Uterus (tissue), 3 donors: ENCODE measurements at regions not wholly inside any gene's neighbourhood (a gene's known extent, or its start where the extent isn't known, plus 50 kb on each side); places are given as distances from the start of the nearest gene placed in this dataset.
"Not testable (repeated sequence)": the region's sequence is repeated elsewhere in the genome, so short reads cannot be mapped to it uniquely, and the experiment has no call there.

Source experiments
- DNase-seq, 2 donors: peaks; one replicate each; pipeline ENCODE4 v3.0.0-alpha.2; 2019 to 2020
- H3K27ac ChIP-seq, 2 donors: fragments of 200-600 bp; sonication (generic); 1 replicate in 1 of 2; 2 replicates in 1 of 2; pipeline ENCODE4 v1.5.1; 2016 to 2018
- H3K27me3 ChIP-seq, 2 donors: fragments of 200-600 bp; sonication (generic); one replicate each; pipeline ENCODE4 v1.5.1; 2018 to 2019; ENCODE audit warnings: control low read depth in 1 of 2
- H3K36me3 ChIP-seq, 2 donors: fragments of 200-600 bp; sonication (generic); one replicate each; pipeline ENCODE4 v1.5.1; 2019; ENCODE audit warnings: control low read depth in 1 of 2
- H3K4me1 ChIP-seq, 2 donors: fragments of 200-600 bp; sonication (generic); one replicate each; pipeline ENCODE4 v1.5.1; 2018 to 2019; ENCODE audit warnings: control low read depth in 1 of 2
- H3K4me3 ChIP-seq, 2 donors: fragments of 200-600 bp; sonication (generic); 1 replicate in 1 of 2; 2 replicates in 1 of 2; pipeline ENCODE4 v1.5.1; 2018 to 2019; ENCODE audit warnings: mild to moderate bottlenecking in 1 of 2
- H3K9me3 ChIP-seq, 2 donors: fragments of 200-600 bp; sonication (generic); one replicate each; pipeline ENCODE4 v1.5.1; 2019; ENCODE audit warnings: control low read depth in 1 of 2
- POLR2A ChIP-seq, 2 donors: fragments of 450-650 bp; IDR thresholded peaks; one replicate each; pipeline ENCODE4 v1.6.1; 2016; ENCODE audit warnings: antibody characterized with exemption in 2 of 2, mild to moderate bottlenecking in 1 of 2, moderate library complexity in 1 of 2
- intact Hi-C: fragments of 100-400 bp; cut with DNase I; formaldehyde crosslinking; loops from one replicate; pipeline ENCODE4 v1.15.1; 2023; ENCODE audit warnings: low total_unique reads
- TF ChIP-seq, protein P1 (sequence below), 4 experiments: fragments of 200-600 bp in 2 of 4; fragments of 450-650 bp in 2 of 4; sonication (generic) in 2 of 4; IDR thresholded peaks; one replicate each; pipeline ENCODE4 v1.5.1; 2016 to 2019; ENCODE audit warnings: antibody characterized with exemption in 4 of 4, mild to moderate bottlenecking in 2 of 4, moderate library complexity in 1 of 4
- donor health status: DM: yes; HTN: yes; CAD: no.

GRCh38 chr6:167670938-167671338 lies 155.8 kb upstream of the AFDN start:
- H3K36me3 ChIP-seq: no peaks in the 10 kb centered on the region
- H3K9me3 ChIP-seq: no peaks in the 10 kb centered on the region
- H3K4me1 ChIP-seq: no peaks in the 10 kb centered on the region
- no peak for DNase-seq
- H3K4me3 ChIP-seq: no peak overlapping the region
- H3K27ac ChIP-seq: no peak overlapping the region
- TF ChIP-seq, protein P1, sequence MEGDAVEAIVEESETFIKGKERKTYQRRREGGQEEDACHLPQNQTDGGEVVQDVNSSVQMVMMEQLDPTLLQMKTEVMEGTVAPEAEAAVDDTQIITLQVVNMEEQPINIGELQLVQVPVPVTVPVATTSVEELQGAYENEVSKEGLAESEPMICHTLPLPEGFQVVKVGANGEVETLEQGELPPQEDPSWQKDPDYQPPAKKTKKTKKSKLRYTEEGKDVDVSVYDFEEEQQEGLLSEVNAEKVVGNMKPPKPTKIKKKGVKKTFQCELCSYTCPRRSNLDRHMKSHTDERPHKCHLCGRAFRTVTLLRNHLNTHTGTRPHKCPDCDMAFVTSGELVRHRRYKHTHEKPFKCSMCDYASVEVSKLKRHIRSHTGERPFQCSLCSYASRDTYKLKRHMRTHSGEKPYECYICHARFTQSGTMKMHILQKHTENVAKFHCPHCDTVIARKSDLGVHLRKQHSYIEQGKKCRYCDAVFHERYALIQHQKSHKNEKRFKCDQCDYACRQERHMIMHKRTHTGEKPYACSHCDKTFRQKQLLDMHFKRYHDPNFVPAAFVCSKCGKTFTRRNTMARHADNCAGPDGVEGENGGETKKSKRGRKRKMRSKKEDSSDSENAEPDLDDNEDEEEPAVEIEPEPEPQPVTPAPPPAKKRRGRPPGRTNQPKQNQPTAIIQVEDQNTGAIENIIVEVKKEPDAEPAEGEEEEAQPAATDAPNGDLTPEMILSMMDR (IDR thresholded peaks at IDR 0.05): no peak
- TF ChIP-seq POLR2A (IDR thresholded peaks at IDR 0.05): no peak
- no peaks in the 10 kb centered on the region for H3K27me3 ChIP-seq
- intact Hi-C loops: no loop called here

DNA sequence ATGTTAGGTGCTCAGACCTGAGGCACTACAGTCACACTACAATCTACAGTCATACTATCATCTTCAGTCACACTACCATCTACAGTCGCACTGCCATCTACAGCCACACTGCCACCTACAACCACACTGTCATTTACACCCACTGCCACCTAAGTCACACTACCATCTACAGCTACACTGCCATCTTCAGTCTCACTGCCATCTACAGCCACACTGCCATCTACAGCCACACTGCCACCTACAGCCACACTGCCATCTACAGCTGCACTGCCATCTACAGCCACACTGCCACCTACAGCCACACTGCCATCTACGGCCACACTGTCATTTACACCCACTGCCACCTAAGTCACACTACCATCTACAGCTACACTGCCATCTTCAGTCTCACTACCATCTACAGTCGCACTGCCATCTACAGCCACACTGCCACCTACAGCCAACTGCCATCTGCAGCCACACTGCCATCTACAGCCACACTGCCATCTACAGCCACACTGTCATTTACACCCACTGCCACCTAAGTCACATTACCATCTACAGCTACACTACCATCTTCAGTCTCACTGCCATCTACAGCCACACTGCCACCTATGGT lies 155.2 kb upstream of the AFDN start:
- H3K27me3 ChIP-seq, H3K9me3 ChIP-seq, H3K4me3 ChIP-seq, DNase-seq, intact Hi-C loops, H3K36me3 ChIP-seq, H3K27ac ChIP-seq, H3K4me1 ChIP-seq: not testable (repeated sequence)

DNA sequence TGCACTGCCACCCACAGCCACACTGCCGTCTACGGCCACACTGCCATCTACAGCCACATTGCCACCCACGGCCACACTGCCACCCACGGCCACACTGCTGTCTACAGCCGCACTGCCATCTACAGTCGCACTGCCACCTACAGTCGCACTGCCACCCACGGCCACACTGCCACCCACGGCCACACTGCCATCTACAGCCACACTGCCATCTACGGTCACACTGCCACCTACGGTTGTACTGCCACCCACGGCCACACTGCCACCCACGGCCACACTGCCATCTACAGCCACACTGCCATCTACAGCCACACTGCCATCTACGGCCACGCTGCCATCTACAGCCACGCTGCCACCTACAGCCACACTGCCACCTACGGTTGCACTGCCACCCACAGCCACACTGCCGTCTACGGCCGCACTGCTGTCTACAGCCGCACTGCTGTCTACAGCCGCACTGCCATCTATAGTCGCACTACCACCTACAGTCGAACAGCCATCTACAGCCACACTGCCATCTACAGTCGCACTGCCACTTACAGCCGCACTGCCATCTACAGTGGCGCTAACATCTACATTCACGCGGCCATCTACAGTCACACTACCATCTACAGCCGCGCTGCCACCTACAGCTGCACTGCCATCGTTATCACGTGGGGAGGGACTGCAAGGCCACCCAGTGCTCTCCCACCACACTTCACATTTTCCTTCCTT lies 154.6 kb upstream of the AFDN start:
- intact Hi-C loops: no loop called here
- TF ChIP-seq POLR2A (IDR thresholded peaks at IDR 0.05): no peak
- TF ChIP-seq, protein P1 (IDR thresholded peaks at IDR 0.05): no peak
- H3K4me3 ChIP-seq: no peak overlapping the region
- DNase-seq: no peak
- H3K9me3 ChIP-seq: no peaks in the 10 kb centered on the region
- no peaks in the 10 kb centered on the region for H3K4me1 ChIP-seq
- H3K27ac ChIP-seq: no peak overlapping the region
- no peaks in the 10 kb centered on the region for H3K27me3 ChIP-seq
- no peaks in the 10 kb centered on the region for H3K36me3 ChIP-seq

DNA sequence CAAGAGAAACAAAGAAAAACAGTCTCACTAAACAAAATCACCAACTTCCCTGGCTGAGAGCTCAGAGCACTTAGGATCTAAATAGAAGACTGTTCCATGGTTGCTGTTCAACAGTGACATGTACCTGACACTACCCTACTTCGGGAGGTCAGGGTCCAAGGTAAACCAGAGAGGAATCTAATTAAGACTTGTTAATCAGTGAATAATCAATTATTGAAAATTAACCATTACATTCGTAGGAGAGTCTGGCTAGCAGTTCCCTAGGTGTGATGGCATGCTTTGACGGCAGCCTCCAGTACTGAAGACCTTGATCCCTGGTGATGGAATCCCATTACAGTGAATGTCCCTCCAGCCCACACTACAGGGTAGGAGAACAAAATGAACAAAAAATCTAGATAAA lies 154.0 kb upstream of the AFDN start:
- Histone ChIP-seq H3K27me3 (no peaks in the 10 kb centered on the region), H3K36me3 (no peaks in the 10 kb centered on the region), H3K9me3 (no peaks in the 10 kb centered on the region), H3K4me3 (no peak overlapping the region), H3K27ac (no peak overlapping the region), H3K4me1 (no peaks in the 10 kb centered on the region)
- DNase-seq: no peak
- TF ChIP-seq POLR2A (IDR thresholded peaks at IDR 0.05): no peak
- TF ChIP-seq, protein P1 (IDR thresholded peaks at IDR 0.05): no peak
- intact Hi-C loops: no loop called here

DNA sequence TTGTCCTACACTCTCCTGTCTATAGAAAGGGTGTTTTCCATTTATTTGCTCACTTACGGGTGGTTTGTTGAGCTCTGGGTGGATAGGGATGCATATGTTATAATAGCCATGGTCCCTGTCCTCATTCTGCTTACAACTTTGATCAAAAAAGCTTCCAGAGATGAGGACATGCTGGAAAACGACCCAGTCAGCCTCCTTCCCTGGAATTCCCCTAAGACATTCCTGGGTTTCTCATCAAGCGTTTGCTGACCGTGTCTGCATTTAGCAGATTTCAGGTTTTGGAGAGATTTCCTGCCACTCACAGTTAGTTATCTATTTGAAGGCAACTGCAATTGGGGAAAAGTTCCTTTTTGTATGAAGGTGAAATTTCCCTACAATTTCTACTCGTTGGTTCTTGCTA lies 152.8 kb upstream of the AFDN start:
- no peaks in the 10 kb centered on the region for H3K36me3 ChIP-seq
- H3K4me1 ChIP-seq: no peaks in the 10 kb centered on the region
- no peaks in the 10 kb centered on the region for H3K9me3 ChIP-seq
- TF ChIP-seq, protein P1 (IDR thresholded peaks at IDR 0.05): no peak
- no peak for TF ChIP-seq POLR2A (IDR thresholded peaks at IDR 0.05)
- intact Hi-C loops: no loop called here
- no peak overlapping the region for H3K4me3 ChIP-seq
- no peak overlapping the region for H3K27ac ChIP-seq
- DNase-seq: no peak
- no peaks in the 10 kb centered on the region for H3K27me3 ChIP-seq
